Mesenchymal stem cell (in vitro differentiated cells and primary cell): ENCODE measurements at regions not wholly inside any gene's neighbourhood (a gene's known extent, or its start where the extent isn't known, plus 50 kb on each side); places are given as distances from the start of the nearest gene placed in this dataset.
A peak's percentile ranks its signal among the peaks of the same experiment; 100 is the strongest.

Experiments
- DNase-seq: peaks from one replicate; pipeline ENCODE4 v3.0.0-alpha.2; 2013
- H2AFZ ChIP-seq: one replicate; pipeline ENCODE4 v1.6.1; 2013; ENCODE audit warnings: low read depth, mild to moderate bottlenecking, control low read depth, inconsistent platforms, low read length, moderate library complexity
- H2AK5ac ChIP-seq: 2 replicates; pipeline ENCODE4 v1.6.1; 2013; ENCODE audit warnings: low read length, moderate library complexity, mild to moderate bottlenecking, inconsistent platforms; ENCODE audit not compliant: severe bottlenecking
- H2BK120ac ChIP-seq: one replicate; pipeline ENCODE4 v1.6.1; 2013; ENCODE audit warnings: low read depth, mild to moderate bottlenecking, inconsistent platforms, low read length, moderate library complexity
- H2BK12ac ChIP-seq, 2 experiments: one replicate each; pipeline ENCODE4 v1.6.1; 2013; ENCODE audit warnings: inconsistent platforms in 2 of 2, low read length in 2 of 2, mild to moderate bottlenecking in 2 of 2, moderate library complexity in 2 of 2, control low read depth in 1 of 2
- H2BK15ac ChIP-seq: one replicate; pipeline ENCODE4 v1.6.1; 2013; ENCODE audit warnings: mild to moderate bottlenecking, low read depth, inconsistent platforms; ENCODE audit not compliant: poor library complexity, severe bottlenecking
- H2BK5ac ChIP-seq: 2 replicates; pipeline ENCODE4 v1.6.1; 2013; ENCODE audit warnings: low read depth, mild to moderate bottlenecking, low read length, control low read depth, inconsistent platforms; ENCODE audit not compliant: poor library complexity, severe bottlenecking
- H3K14ac ChIP-seq, 2 experiments: one replicate each; pipeline ENCODE4 v1.6.1; 2013; ENCODE audit warnings: inconsistent platforms in 2 of 2, low read length in 2 of 2, control low read depth in 1 of 2, mild to moderate bottlenecking in 1 of 2, moderate library complexity in 1 of 2
- H3K18ac ChIP-seq, 2 experiments: one replicate each; pipeline ENCODE4 v1.6.1; 2013; ENCODE audit warnings: inconsistent platforms in 2 of 2, low read length in 2 of 2, control low read depth in 1 of 2, low read depth in 1 of 2, mild to moderate bottlenecking in 1 of 2
- H3K23ac ChIP-seq, 2 experiments: one replicate each; pipeline ENCODE4 v1.6.1; 2013; ENCODE audit warnings: inconsistent platforms in 2 of 2, low read length in 2 of 2, mild to moderate bottlenecking in 2 of 2, moderate library complexity in 2 of 2, control low read depth in 1 of 2
- H3K27ac ChIP-seq: 2 replicates; pipeline ENCODE4 v1.5.1; 2013; ENCODE audit warnings: mild to moderate bottlenecking, moderate library complexity, low read length, control low read depth, inconsistent platforms; ENCODE audit not compliant: poor library complexity, severe bottlenecking
- H3K27me3 ChIP-seq, 2 experiments: 2 replicates each; pipeline versions ENCODE4 v1.6.1 to v1.7.0; 2013; ENCODE audit warnings: low read length in 2 of 2, mild to moderate bottlenecking in 2 of 2, moderate library complexity in 2 of 2, control low read depth in 1 of 2, inconsistent platforms in 1 of 2; ENCODE audit not compliant: control insufficient read depth in 1 of 2, insufficient read depth in 1 of 2
- H3K36me3 ChIP-seq, 2 experiments: 2 replicates each; pipeline versions ENCODE4 v1.6.1 to v1.7.0; 2013; ENCODE audit warnings: low read length in 2 of 2, control low read depth in 1 of 2, inconsistent platforms in 1 of 2, low read depth in 1 of 2, mild to moderate bottlenecking in 1 of 2; ENCODE audit not compliant: insufficient read depth in 2 of 2, control insufficient read depth in 1 of 2
- H3K4ac ChIP-seq, 2 experiments: one replicate each; pipeline ENCODE4 v1.6.1; 2013; ENCODE audit warnings: inconsistent platforms in 2 of 2, low read length in 2 of 2, mild to moderate bottlenecking in 2 of 2, moderate library complexity in 2 of 2, control low read depth in 1 of 2, low read depth in 1 of 2
- H3K4me1 ChIP-seq: 2 replicates; pipeline ENCODE4 v1.6.1; 2013; ENCODE audit warnings: low read depth, low read length, control low read depth; ENCODE audit not compliant: control insufficient read depth, insufficient read depth
- H3K4me2 ChIP-seq: 2 replicates; pipeline ENCODE4 v1.6.1; 2013; ENCODE audit warnings: low read length, mild to moderate bottlenecking, inconsistent platforms; ENCODE audit not compliant: poor library complexity, severe bottlenecking
- H3K4me3 ChIP-seq, 2 experiments: 2 replicates each; pipeline versions ENCODE4 v1.5.1 to v1.7.0; 2013; ENCODE audit warnings: low read length in 2 of 2, mild to moderate bottlenecking in 2 of 2, control low read depth in 1 of 2, low read depth in 1 of 2; ENCODE audit not compliant: insufficient read depth in 1 of 2
- H3K79me1 ChIP-seq: replicated peaks from 2 replicates; pipeline ENCODE4 v1.6.1; 2013; ENCODE audit warnings: mild to moderate bottlenecking, control low read depth, low read length, inconsistent platforms; ENCODE audit not compliant: poor library complexity, severe bottlenecking
- H3K9ac ChIP-seq: 2 replicates; pipeline ENCODE4 v1.7.0; 2013; ENCODE audit warnings: mild to moderate bottlenecking, low read length, moderate library complexity
- H3K9me3 ChIP-seq: 2 replicates; pipeline ENCODE4 v1.7.0; 2013; ENCODE audit warnings: mild to moderate bottlenecking, low read length; ENCODE audit not compliant: control insufficient read depth
- H4K8ac ChIP-seq: one replicate; pipeline ENCODE4 v1.6.1; 2013; ENCODE audit warnings: inconsistent platforms, mild to moderate bottlenecking, low read length, moderate library complexity
- H4K91ac ChIP-seq: one replicate; pipeline ENCODE4 v1.6.1; 2013; ENCODE audit warnings: mild to moderate bottlenecking, low read length, inconsistent platforms
- WGBS: methylation state at CpG from one replicate; pipeline ENCODE4 v1.1.7; 2013; ENCODE audit warnings: mixed read lengths; 5-methylcytosine and 5-hydroxymethylcytosine counted together

DNA sequence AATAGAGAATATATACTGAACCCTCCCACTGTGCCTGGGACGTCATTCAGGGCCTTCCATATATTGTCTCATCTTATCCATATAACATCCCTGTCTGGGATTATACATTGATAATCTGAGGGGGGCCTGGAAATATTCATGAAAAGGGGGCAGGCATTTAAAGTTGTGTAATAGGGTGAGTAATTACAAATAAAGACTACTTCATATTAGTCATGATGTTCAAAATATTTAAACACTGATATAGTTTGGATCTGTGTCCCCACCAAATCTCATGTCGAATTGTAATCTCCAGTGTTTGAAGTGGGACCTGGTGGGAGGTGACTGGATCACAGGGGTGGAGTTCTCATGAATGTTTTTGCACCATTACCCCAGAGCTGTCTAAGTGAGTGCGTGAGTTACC is 97.8 kb downstream of the AQP9 start:
- Histone ChIP-seq H3K14ac (no peak overlapping the region), H4K8ac (no peak overlapping the region), H3K18ac (no peak overlapping the region), H3K4me1 (peaks cover 2% of the 10 kb centered on the region), H2BK12ac (no peak overlapping the region), H3K27me3 (no peaks in the 10 kb centered on the region), H3K23ac (no peak overlapping the region), H2BK5ac (no peak overlapping the region), H2BK15ac (no peak overlapping the region), H3K79me1 (no peaks in the 10 kb centered on the region), H3K4me2 (no peak overlapping the region), H2AK5ac (no peak overlapping the region), H3K4me3 (no peak overlapping the region), H3K9me3 (no peaks in the 10 kb centered on the region), H3K4ac (no peak overlapping the region), H2BK120ac (no peak overlapping the region), H3K36me3 (no peaks in the 10 kb centered on the region), H4K91ac (no peak overlapping the region), H2AFZ (no peak overlapping the region), H3K27ac (no peak overlapping the region), H3K9ac (no peak overlapping the region)
- WGBS, result 93% methylated on average over 2 of the region's 3 CpGs
- no peak for DNase-seq

DNA sequence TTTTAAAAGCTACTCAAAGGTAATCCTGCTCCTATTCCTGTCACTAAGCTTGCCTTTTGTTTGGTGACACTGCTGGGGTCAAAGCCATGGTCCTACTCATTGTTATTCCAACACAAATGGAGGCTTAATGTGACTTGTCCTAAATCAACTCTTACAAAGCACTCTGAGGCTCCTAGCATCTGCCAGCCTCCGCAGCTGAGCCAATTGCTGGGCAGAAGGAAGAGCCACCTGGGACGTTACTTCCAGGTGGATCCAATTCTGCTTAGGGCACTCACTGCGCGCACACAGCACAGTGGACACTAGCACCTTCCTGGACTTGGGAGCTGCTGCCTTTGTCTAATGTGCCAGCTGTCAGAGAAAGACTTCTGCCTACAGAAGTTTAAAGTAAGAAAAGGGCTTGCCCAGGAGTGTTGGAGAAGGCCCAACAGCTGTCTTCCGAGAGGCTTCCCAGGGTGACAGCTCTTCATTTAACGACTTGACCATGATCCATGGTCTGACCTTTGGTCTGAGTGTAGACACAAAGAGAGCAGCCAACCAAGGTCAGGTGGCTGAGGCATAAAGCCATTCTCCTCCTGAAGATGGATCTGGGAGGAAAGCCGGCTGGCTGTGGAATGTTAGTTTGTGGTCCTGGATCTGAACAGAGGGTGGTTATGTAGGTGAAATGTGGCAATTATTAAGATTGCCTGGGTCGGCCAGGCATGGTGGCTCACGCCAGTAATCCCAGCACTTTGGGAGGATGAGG is 102.2 kb downstream of the AQP9 start:
- H2AK5ac ChIP-seq, result no peak overlapping the region
- 88% methylated on average over 9 of the region's 9 CpGs for WGBS
- no peak overlapping the region for H2BK5ac ChIP-seq
- H2BK15ac ChIP-seq, result no peak overlapping the region
- H2BK12ac ChIP-seq, result no peak overlapping the region
- no peak overlapping the region for H2BK120ac ChIP-seq
- H3K9me3 ChIP-seq, result no peaks in the 10 kb centered on the region
- H3K4me3 ChIP-seq, result no peak overlapping the region
- DNase-seq, result no peak
- H3K36me3 ChIP-seq, result no peaks in the 10 kb centered on the region
- H3K18ac ChIP-seq, result no peak overlapping the region
- H3K27ac ChIP-seq, result no peak overlapping the region
- H3K27me3 ChIP-seq, result peaks cover 0 to 2% of the 10 kb centered on the region in 2 experiments
- no peak overlapping the region for H2AFZ ChIP-seq
- H3K4me2 ChIP-seq, result no peak overlapping the region
- peaks cover 2% of the 10 kb centered on the region for H3K4me1 ChIP-seq
- no peak overlapping the region for H3K4ac ChIP-seq
- H3K23ac ChIP-seq, result no peak overlapping the region
- no peak overlapping the region for H3K14ac ChIP-seq
- H3K9ac ChIP-seq, result no peak overlapping the region
- H4K91ac ChIP-seq, result no peak overlapping the region
- no peaks in the 10 kb centered on the region for H3K79me1 ChIP-seq
- H4K8ac ChIP-seq, result no peak overlapping the region

DNA sequence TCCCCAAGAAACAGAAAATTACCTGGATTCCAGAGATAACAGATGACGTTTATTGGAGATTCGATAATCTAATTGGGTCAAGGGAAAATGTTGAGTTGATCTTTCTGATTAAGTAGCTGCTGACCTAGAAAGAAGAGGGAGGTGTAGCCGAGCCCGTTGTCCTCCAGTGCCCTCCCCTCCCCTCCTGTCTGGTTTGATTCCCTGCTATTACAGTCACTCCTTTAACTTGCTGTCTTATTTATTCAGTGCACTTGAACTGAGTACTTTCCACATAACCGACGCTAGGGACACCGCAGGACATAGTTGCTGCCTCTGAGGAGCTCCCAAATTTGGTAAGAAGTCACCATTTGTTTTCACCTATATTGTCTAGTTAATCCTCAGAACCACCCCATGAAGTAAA is 103.7 kb downstream of the AQP9 start:
- H3K4ac ChIP-seq, result no peak overlapping the region
- WGBS, result 78% methylated on average over 7 of the region's 7 CpGs
- H3K9me3 ChIP-seq, result no peaks in the 10 kb centered on the region

DNA sequence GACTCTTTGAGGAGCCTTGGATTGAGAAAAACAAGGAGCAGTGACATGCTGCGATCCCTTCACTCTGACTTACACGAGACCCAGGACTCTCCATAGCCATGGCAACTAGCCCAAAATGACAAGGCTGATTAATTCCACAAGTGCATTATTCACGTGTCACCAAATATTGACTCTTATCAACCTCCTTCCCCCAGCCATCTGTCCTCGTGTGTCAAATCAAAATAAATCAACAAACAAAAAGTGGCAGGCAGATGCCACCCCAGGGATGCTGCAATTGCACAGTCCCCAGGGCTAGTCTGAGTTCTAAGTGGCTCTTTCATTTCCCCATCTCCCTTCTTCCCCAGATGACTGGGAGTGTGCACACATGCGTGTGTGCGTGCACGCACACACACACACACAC is 104.9 kb downstream of the AQP9 start:
- no peaks in the 10 kb centered on the region for H3K36me3 ChIP-seq
- H2BK120ac ChIP-seq, result no peak overlapping the region
- DNase-seq, result no peak
- H3K4ac ChIP-seq, result no peak overlapping the region
- H3K23ac ChIP-seq, result no peak overlapping the region
- no peak overlapping the region for H2BK5ac ChIP-seq
- no peak overlapping the region for H2AFZ ChIP-seq
- H2BK12ac ChIP-seq, result no peak overlapping the region
- H3K9me3 ChIP-seq, result no peaks in the 10 kb centered on the region
- H3K27me3 ChIP-seq, result peaks cover 0 to 2% of the 10 kb centered on the region in 2 experiments
- H3K14ac ChIP-seq, result no peak overlapping the region
- H3K79me1 ChIP-seq, result no peaks in the 10 kb centered on the region
- peaks cover 2% of the 10 kb centered on the region for H3K4me1 ChIP-seq
- H4K8ac ChIP-seq, result no peak overlapping the region
- H3K4me2 ChIP-seq, result no peak overlapping the region
- H2AK5ac ChIP-seq, result peak overlapping the region; percentile 31
- H2BK15ac ChIP-seq, result no peak overlapping the region
- H4K91ac ChIP-seq, result no peak overlapping the region
- WGBS, result 91% methylated on average over 4 of the region's 7 CpGs
- H3K9ac ChIP-seq, result no peak overlapping the region
- no peak overlapping the region for H3K4me3 ChIP-seq
- H3K27ac ChIP-seq, result no peak overlapping the region
- no peak overlapping the region for H3K18ac ChIP-seq

More for the DNA sequence above, 103.7 kb downstream of the AQP9 start:
- no peaks in the 10 kb centered on the region for H3K36me3 ChIP-seq
- H3K4me2 ChIP-seq, result no peak overlapping the region
- no peak overlapping the region for H2BK15ac ChIP-seq
- no peak overlapping the region for H2BK5ac ChIP-seq
- no peak overlapping the region for H2BK120ac ChIP-seq
- H3K4me3 ChIP-seq, result no peak overlapping the region
- no peak overlapping the region for H4K8ac ChIP-seq
- H2BK12ac ChIP-seq, result no peak overlapping the region
- H2AFZ ChIP-seq, result no peak overlapping the region
- peaks cover 2% of the 10 kb centered on the region for H3K4me1 ChIP-seq
- no peak overlapping the region for H4K91ac ChIP-seq
- peaks cover 0 to 2% of the 10 kb centered on the region in 2 experiments for H3K27me3 ChIP-seq
- no peak overlapping the region for H3K9ac ChIP-seq
- no peak overlapping the region for H3K14ac ChIP-seq
- H2AK5ac ChIP-seq, result no peak overlapping the region
- no peak overlapping the region for H3K27ac ChIP-seq
- H3K18ac ChIP-seq, result no peak overlapping the region
- H3K23ac ChIP-seq, result no peak overlapping the region
- H3K79me1 ChIP-seq, result no peaks in the 10 kb centered on the region
- DNase-seq, result no peak
